ENCODE measurements at regions not wholly inside any gene's neighbourhood (a gene's known extent, or its start where the extent isn't known, plus 50 kb on each side); places are given as distances from the start of the nearest gene placed in this dataset.

- ChIA-PET CTCF (interaction anchor here (0.9 to 1.4 kb wide), 2 partner anchors 10 to 150 kb away, joined by 3 to 4 read pairs; no protein-coding TSS in a partner anchor), POLR2A (no interaction called here)
- no peak for DNase-seq
- Histone ChIP-seq H3K4me3 (ENCODE audit: low read depth in 2 of 2, low read length in 1 of 2) (no peak overlapping the region), H3K9me2 (no peaks in the 10 kb centered on the region), H3K79me2 (ENCODE audit: insufficient read depth) (no peaks in the 10 kb centered on the region), H3K27me3 (ENCODE audit: insufficient read depth) (no peaks in the 10 kb centered on the region), H4K20me1 (ENCODE audit: insufficient read depth) (no peaks in the 10 kb centered on the region), H3K9ac (no peak overlapping the region), H3K4me2 (peak overlapping the region; percentile 29; the same call in 1 of the 2 replicates), H3K4me1 (ENCODE audit: control insufficient read depth in 1 of 2, insufficient read depth in 2 of 2, low read depth in 1 of 2, low read length in 1 of 2) (peaks cover 0 to 6% of the 10 kb centered on the region in 2 experiments; a peak in 3 of 4 replicates), H3K9me3 (no peaks in the 10 kb centered on the region), H3F3A (replicated peaks; ENCODE audit: insufficient read depth) (peaks cover 11% of the 10 kb centered on the region), H3K36me3 (replicated peaks in 1 of 2; ENCODE audit: control insufficient read depth in 1 of 2, insufficient read depth in 2 of 2, low read length in 1 of 2) (no peaks in the 10 kb centered on the region), H2AFZ (ENCODE audit: low read depth) (no peak overlapping the region), H3K27ac (ENCODE audit: low read depth in 2 of 2, low read length in 1 of 2) (peak overlapping the region; percentile 36 to 86)
- 59% methylated on average over 3 of the region's 3 CpGs for WGBS (ENCODE audit: low lambda C conversion rate)
- TF ChIP-seq MEF2A (IDR thresholded peaks at IDR 0.05; ENCODE audit: borderline replicate concordance, low read depth) (no peak), MAX (IDR thresholded peaks at IDR 0.05; ENCODE audit: low read depth) (no peak), RXRA (IDR thresholded peaks at IDR 0.05; ENCODE audit: borderline replicate concordance, low read depth) (no peak), REST (IDR thresholded peaks at IDR 0.05; ENCODE audit: low read depth, low read length) (no peak), ELF1 (IDR thresholded peaks at IDR 0.05) (no peak)
Observed at GRCh38 chr20:8076306-8077136, 55.5 kb upstream of the PLCB1 start.

- DNase-seq, result no peak
- CTCF ChIA-PET, result no interaction called here
- Histone ChIP-seq H3K27me3 (ENCODE audit: insufficient read depth) (no peaks in the 10 kb centered on the region), H2AFZ (ENCODE audit: low read depth) (no peak overlapping the region), H3K36me3 (replicated peaks in 1 of 2; ENCODE audit: control insufficient read depth in 1 of 2, insufficient read depth in 2 of 2, low read length in 1 of 2) (no peaks in the 10 kb centered on the region), H3K9me3 (no peaks in the 10 kb centered on the region), H3K27ac (ENCODE audit: low read depth in 2 of 2, low read length in 1 of 2) (peak overlapping the region; percentile 36 to 86), H3K4me2 (peak overlapping the region; percentile 29; the same call in 1 of the 2 replicates), H3K9me2 (no peaks in the 10 kb centered on the region), H4K20me1 (ENCODE audit: insufficient read depth) (no peaks in the 10 kb centered on the region), H3K4me3 (ENCODE audit: low read depth in 2 of 2, low read length in 1 of 2) (no peak overlapping the region), H3F3A (replicated peaks; ENCODE audit: insufficient read depth) (peaks cover 11% of the 10 kb centered on the region), H3K79me2 (ENCODE audit: insufficient read depth) (no peaks in the 10 kb centered on the region), H3K4me1 (ENCODE audit: control insufficient read depth in 1 of 2, insufficient read depth in 2 of 2, low read depth in 1 of 2, low read length in 1 of 2) (peaks cover 0 to 6% of the 10 kb centered on the region in 2 experiments; a peak in 3 of 4 replicates), H3K9ac (no peak overlapping the region)
- WGBS (ENCODE audit: low lambda C conversion rate), result 18% methylated on average over 2 of the region's 2 CpGs
- POLR2A ChIA-PET, result no interaction called here
- TF ChIP-seq TEAD4 (IDR thresholded peaks at IDR 0.05; ENCODE audit: borderline replicate concordance, insufficient read depth), result no peak
- TF ChIP-seq RXRA (IDR thresholded peaks at IDR 0.05; ENCODE audit: borderline replicate concordance, low read depth), result no peak
- TF ChIP-seq RAD21 (IDR thresholded peaks at IDR 0.05; ENCODE audit: low read length), result no peak
- TF ChIP-seq EZH2phosphoT487 (IDR thresholded peaks at IDR 0.05; ENCODE audit: borderline replicate concordance, low read depth), result no peak
- TF ChIP-seq SIN3A (IDR thresholded peaks at IDR 0.05; ENCODE audit: borderline replicate concordance, low read depth, low read length), result no peak
- no peak for TF ChIP-seq YY1 (IDR thresholded peaks at IDR 0.05; ENCODE audit: low read depth)
- peak; percentile 76 for TF ChIP-seq TCF12 (IDR thresholded peaks at IDR 0.05)
- no peak for TF ChIP-seq GATA2 (CRISPR knock-in tag; IDR thresholded peaks at IDR 0.05)
- TF ChIP-seq TAF1 (IDR thresholded peaks at IDR 0.05; ENCODE audit: borderline replicate concordance, low read depth, low read length), result no peak
- TF ChIP-seq MXI1 (IDR thresholded peaks at IDR 0.05; ENCODE audit: low read depth, low read length), result no peak
- TF ChIP-seq REST (IDR thresholded peaks at IDR 0.05; ENCODE audit: low read depth, low read length), result no peak
- TF ChIP-seq FOXJ3 (CRISPR knock-in tag; IDR thresholded peaks at IDR 0.05), result no peak
- peak; percentile 24; the same call in 1 of the 2 replicates for TF ChIP-seq POLR2AphosphoS5 (IDR thresholded peaks at IDR 0.05; ENCODE audit: low read depth, low read length)
- TF ChIP-seq ZBTB33 (IDR thresholded peaks at IDR 0.05; ENCODE audit: borderline replicate concordance, low read depth), result no peak
Observed at GRCh38 chr20:8077137-8077466, 55.0 kb upstream of the PLCB1 start.

Measured in SK-N-SH (cell line).